ENCODE measurements at regions not wholly inside any gene's neighbourhood (a gene's known extent, or its start where the extent isn't known, plus 50 kb on each side); places are given as distances from the start of the nearest gene placed in this dataset.

DNA sequence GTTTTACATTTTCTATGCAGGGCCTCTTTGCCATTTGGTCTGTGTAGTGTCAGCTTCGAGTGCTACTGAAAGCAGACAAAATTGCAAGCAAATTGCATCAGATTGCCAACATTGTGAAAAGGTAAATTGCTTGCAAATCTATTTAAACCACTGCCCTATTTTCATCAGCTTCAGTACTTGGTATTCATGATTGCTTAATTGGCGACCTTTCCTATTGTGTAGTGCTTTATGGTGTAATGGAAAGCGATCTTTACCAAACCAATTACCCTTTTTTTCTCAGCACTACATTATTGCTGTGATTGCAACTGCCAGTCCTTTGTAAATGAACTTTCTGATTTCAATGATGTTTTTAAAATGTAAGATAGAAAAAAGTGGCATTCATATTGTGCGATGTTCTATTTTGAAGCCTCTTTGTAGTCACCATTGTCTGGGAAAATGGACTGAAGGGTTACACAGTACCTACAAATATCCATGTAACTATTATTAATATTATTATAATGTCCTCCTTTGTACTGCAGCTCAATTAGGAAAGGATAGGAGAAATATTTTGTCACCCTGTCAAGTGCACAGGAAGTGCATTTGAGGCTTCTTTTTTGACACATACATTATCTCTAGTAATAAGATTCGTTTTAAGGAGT, 177.7 kb upstream of the SP8 start:
- H3K4me1 ChIP-seq, result no peaks in the 10 kb centered on the region
- H3K4me3 ChIP-seq, result no peak overlapping the region
- intact Hi-C loops (cut with DNase I; ENCODE audit: low total_unique reads), result no loop called here
- H3K36me3 ChIP-seq, result no peaks in the 10 kb centered on the region
- no peak overlapping the region for H3K27ac ChIP-seq
- no peak for DNase-seq (ENCODE audit: low spot score in 2 of 2)
- H3K9me3 ChIP-seq, result no peaks in the 10 kb centered on the region
- TF ChIP-seq, protein P1, sequence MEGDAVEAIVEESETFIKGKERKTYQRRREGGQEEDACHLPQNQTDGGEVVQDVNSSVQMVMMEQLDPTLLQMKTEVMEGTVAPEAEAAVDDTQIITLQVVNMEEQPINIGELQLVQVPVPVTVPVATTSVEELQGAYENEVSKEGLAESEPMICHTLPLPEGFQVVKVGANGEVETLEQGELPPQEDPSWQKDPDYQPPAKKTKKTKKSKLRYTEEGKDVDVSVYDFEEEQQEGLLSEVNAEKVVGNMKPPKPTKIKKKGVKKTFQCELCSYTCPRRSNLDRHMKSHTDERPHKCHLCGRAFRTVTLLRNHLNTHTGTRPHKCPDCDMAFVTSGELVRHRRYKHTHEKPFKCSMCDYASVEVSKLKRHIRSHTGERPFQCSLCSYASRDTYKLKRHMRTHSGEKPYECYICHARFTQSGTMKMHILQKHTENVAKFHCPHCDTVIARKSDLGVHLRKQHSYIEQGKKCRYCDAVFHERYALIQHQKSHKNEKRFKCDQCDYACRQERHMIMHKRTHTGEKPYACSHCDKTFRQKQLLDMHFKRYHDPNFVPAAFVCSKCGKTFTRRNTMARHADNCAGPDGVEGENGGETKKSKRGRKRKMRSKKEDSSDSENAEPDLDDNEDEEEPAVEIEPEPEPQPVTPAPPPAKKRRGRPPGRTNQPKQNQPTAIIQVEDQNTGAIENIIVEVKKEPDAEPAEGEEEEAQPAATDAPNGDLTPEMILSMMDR (IDR thresholded peaks at IDR 0.05), result no peak
- TF ChIP-seq POLR2A (IDR thresholded peaks at IDR 0.05) (no peak), POLR2AphosphoS5 (IDR thresholded peaks at IDR 0.05) (no peak)
- no peaks in the 10 kb centered on the region for H3K27me3 ChIP-seq

DNA sequence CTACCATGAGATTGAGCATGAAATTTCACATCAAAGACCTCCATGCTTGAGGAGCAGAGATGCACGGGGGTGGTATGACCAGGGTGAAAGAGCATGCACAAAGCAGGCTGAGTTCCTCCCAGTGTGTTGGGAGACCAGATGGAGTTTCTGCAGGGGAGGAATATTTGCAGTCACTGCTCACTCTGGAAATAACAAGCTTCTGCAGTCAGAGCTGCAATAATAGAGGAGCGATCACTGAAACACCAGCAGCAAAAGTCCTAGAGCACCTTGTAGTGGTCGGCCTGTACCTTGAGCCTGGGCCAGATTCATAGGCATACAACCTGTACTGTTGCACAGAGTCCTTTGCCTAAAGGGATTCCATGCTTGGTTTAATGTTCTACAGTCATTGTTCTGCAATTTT, 184.5 kb upstream of the SP8 start:
- H3K36me3 ChIP-seq, result no peaks in the 10 kb centered on the region
- DNase-seq (ENCODE audit: low spot score in 2 of 2), result no peak
- TF ChIP-seq POLR2A (IDR thresholded peaks at IDR 0.05) (no peak), POLR2AphosphoS5 (IDR thresholded peaks at IDR 0.05) (no peak)
- TF ChIP-seq, protein P1 (IDR thresholded peaks at IDR 0.05), result no peak
- no peak overlapping the region for H3K27ac ChIP-seq
- no peaks in the 10 kb centered on the region for H3K27me3 ChIP-seq
- H3K4me1 ChIP-seq, result no peaks in the 10 kb centered on the region
- H3K4me3 ChIP-seq, result no peak overlapping the region
- no peaks in the 10 kb centered on the region for H3K9me3 ChIP-seq
- intact Hi-C loops (cut with DNase I; ENCODE audit: low total_unique reads), result no loop called here

DNA sequence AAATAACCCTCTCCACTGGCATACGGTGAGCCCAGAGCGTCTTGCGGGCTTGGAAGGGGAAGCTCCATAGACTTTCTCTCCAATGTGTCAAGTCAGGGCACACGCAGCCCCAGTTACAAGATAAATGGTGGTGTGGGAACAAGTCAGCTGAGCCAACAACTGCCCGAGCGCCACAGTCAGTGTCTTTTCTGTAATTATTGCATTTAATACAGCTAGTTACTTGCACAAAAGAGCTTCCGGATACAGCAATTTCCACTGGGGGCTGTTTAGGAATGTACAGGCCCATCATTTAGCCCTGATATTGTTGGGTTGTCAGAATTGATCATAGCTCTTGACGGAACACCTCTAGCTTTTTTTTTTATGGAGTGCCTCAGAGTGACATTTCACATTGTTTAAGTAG, 193.5 kb upstream of the SP8 start:
- Histone ChIP-seq H3K9me3 (no peaks in the 10 kb centered on the region), H3K27ac (no peak overlapping the region), H3K27me3 (no peaks in the 10 kb centered on the region), H3K4me3 (no peak overlapping the region), H3K36me3 (no peaks in the 10 kb centered on the region), H3K4me1 (no peaks in the 10 kb centered on the region)
- TF ChIP-seq POLR2A (IDR thresholded peaks at IDR 0.05), result no peak
- TF ChIP-seq, protein P1 (IDR thresholded peaks at IDR 0.05), result no peak
- no peak for TF ChIP-seq POLR2AphosphoS5 (IDR thresholded peaks at IDR 0.05)
- intact Hi-C loops (cut with DNase I; ENCODE audit: low total_unique reads), result loop anchor here (5.0 kb wide), 1 partner anchor 917 kb away; no protein-coding TSS in a partner anchor
- no peak for DNase-seq (ENCODE audit: low spot score in 2 of 2)

DNA sequence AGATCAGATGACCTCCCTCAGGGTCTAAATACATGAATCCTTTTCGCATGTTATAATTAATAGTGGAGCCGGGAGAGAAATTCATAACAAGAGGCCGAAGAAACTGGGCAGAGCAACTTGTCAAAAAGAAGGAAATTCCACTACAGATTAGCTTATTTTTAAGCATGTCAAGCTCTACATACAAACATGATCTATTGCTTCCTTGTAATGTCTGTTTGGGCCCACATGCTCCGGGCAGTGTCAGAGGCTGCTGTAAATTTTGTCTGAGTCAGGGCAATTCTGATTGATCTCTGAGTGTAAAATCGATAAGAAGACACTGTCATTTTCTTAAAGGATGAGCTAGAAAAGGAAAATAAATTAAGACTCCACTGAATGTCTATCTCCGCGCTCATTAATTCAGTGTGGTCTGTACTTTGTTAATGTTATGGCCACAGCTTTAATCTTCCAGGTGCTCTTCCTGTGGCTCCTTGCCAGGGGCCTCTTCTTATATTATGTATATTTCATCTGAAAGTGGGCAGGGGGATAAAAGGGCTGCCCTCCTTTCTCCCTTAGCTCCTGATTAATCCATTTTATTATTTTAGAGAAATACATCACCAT, 194.1 kb upstream of the SP8 start:
- no peak overlapping the region for H3K4me3 ChIP-seq
- no peak for DNase-seq (ENCODE audit: low spot score in 2 of 2)
- intact Hi-C loops (cut with DNase I; ENCODE audit: low total_unique reads), result loop anchor here (5.0 kb wide), 1 partner anchor 917 kb away; no protein-coding TSS in a partner anchor
- no peaks in the 10 kb centered on the region for H3K27me3 ChIP-seq
- TF ChIP-seq POLR2A (IDR thresholded peaks at IDR 0.05) (no peak), POLR2AphosphoS5 (IDR thresholded peaks at IDR 0.05) (no peak)
- TF ChIP-seq, protein P1 (IDR thresholded peaks at IDR 0.05), result no peak
- no peak overlapping the region for H3K27ac ChIP-seq
- no peaks in the 10 kb centered on the region for H3K4me1 ChIP-seq
- H3K9me3 ChIP-seq, result no peaks in the 10 kb centered on the region
- no peaks in the 10 kb centered on the region for H3K36me3 ChIP-seq

DNA sequence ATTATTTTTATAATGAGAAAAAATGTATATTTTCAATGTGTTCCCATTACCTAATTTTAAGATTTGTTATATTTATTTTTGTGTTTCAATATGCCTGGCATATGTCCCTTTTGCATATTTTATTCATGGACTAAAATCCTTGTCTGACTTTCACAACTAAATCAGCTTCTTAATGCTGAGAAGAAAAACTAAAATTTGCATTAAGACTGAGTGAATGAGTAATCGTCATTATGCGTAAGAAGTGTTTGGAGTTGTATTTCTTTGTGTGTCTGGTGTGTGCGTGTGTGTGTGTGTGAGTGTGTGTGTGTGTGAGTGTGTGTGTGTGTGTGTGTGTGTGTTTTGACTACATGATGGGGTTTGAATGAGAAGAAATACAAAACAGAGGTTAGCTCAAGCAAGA, 201.7 kb upstream of the SP8 start:
- TF ChIP-seq, protein P1 (IDR thresholded peaks at IDR 0.05), result no peak
- TF ChIP-seq POLR2AphosphoS5 (IDR thresholded peaks at IDR 0.05) (no peak), POLR2A (IDR thresholded peaks at IDR 0.05) (no peak)
- H3K27ac ChIP-seq, result no peak overlapping the region
- H3K27me3 ChIP-seq, result no peaks in the 10 kb centered on the region
- H3K36me3 ChIP-seq, result no peaks in the 10 kb centered on the region
- H3K4me3 ChIP-seq, result no peak overlapping the region
- H3K4me1 ChIP-seq, result no peaks in the 10 kb centered on the region
- intact Hi-C loops (cut with DNase I; ENCODE audit: low total_unique reads), result no loop called here
- no peaks in the 10 kb centered on the region for H3K9me3 ChIP-seq
- no peak for DNase-seq (ENCODE audit: low spot score in 2 of 2)
